Naive thymus-derived CD4-positive, alpha-beta T cell (primary cell): ENCODE measurements at regions not wholly inside any gene's neighbourhood (a gene's known extent, or its start where the extent isn't known, plus 50 kb on each side); places are given as distances from the start of the nearest gene placed in this dataset.

ENCODE experiments used
- ATAC-seq: fragments of 150-1000 bp; cut with Tn5 transposase; 2 replicates; pipeline ENCODE4 v1.10.0; 2021; ENCODE audit warnings: mild to moderate bottlenecking, moderate library complexity
- CTCF ChIA-PET: fragments of 350-600 bp; sonication (Branson Sonifier 250); formaldehyde crosslinking; loops from one replicate; lab custom pipeline; 2021; ENCODE audit warnings: antibody characterized with exemption; lab: Charles Lee
- POLR2A ChIA-PET: fragments of 350-600 bp; sonication (Branson Sonifier 250); formaldehyde crosslinking; loops from one replicate; lab custom pipeline; 2021; ENCODE audit warnings: antibody characterized with exemption, inconsistent platforms; lab: Charles Lee
- DNase-seq, 9 donors: peaks; one replicate each; pipeline versions ENCODE4 v3.0.0 to v3.0.0-alpha.2; 2020 to 2022; ENCODE audit warnings: mixed read lengths in 1 of 9
- H3K27ac ChIP-seq: one replicate; pipeline ENCODE4 v1.7.0; 2013; ENCODE audit warnings: mild to moderate bottlenecking, low read depth, low read length, moderate library complexity
- H3K27me3 ChIP-seq, 2 donors: one replicate each; pipeline ENCODE4 v1.7.0; 2013; ENCODE audit warnings: low read length in 2 of 2, mild to moderate bottlenecking in 2 of 2, moderate library complexity in 2 of 2; ENCODE audit not compliant: control insufficient read depth in 2 of 2, insufficient read depth in 2 of 2
- H3K36me3 ChIP-seq, 3 experiments: 1 replicate in 2 of 3; 2 replicates in 1 of 3; pipeline ENCODE4 v1.7.0; 2013; ENCODE audit warnings: low read length in 3 of 3, mild to moderate bottlenecking in 3 of 3, moderate library complexity in 1 of 3; ENCODE audit not compliant: insufficient read depth in 3 of 3, control insufficient read depth in 2 of 3
- H3K4me1 ChIP-seq, 2 donors: one replicate each; pipeline ENCODE4 v1.7.0; 2013; ENCODE audit warnings: low read length in 2 of 2, mild to moderate bottlenecking in 2 of 2, moderate library complexity in 1 of 2; ENCODE audit not compliant: control insufficient read depth in 2 of 2, insufficient read depth in 2 of 2
- H3K4me3 ChIP-seq: 2 replicates; pipeline ENCODE4 v1.7.0; 2013; ENCODE audit warnings: mild to moderate bottlenecking, low read length
- H3K9me3 ChIP-seq, 3 experiments: 1 replicate in 2 of 3; 2 replicates in 1 of 3; pipeline ENCODE4 v1.7.0; 2013; ENCODE audit warnings: low read length in 3 of 3; ENCODE audit not compliant: control insufficient read depth in 2 of 3
- H3K27ac Mint-ChIP-seq, 9 donors: one replicate each; pipeline ENCODE4 v1.8.0; 2020 to 2022; ENCODE audit warnings: mixed read lengths in 9 of 9, mild to moderate bottlenecking in 8 of 9, moderate library complexity in 5 of 9, inconsistent platforms in 2 of 9
- H3K27me3 Mint-ChIP-seq, 5 donors: one replicate each; pipeline ENCODE4 v1.8.0; 2021 to 2022; ENCODE audit warnings: mixed read lengths in 5 of 5, mild to moderate bottlenecking in 1 of 5
- H3K36me3 Mint-ChIP-seq, 5 donors: one replicate each; pipeline ENCODE4 v1.8.0; 2020 to 2022; ENCODE audit warnings: mixed read lengths in 5 of 5, mild to moderate bottlenecking in 3 of 5, inconsistent platforms in 1 of 5
- H3K4me1 Mint-ChIP-seq, 7 donors: one replicate each; pipeline ENCODE4 v1.8.0; 2020 to 2022; ENCODE audit warnings: mixed read lengths in 7 of 7, mild to moderate bottlenecking in 3 of 7, inconsistent platforms in 1 of 7
- H3K4me3 Mint-ChIP-seq, 10 donors: one replicate each; pipeline ENCODE4 v1.8.0; 2020 to 2022; ENCODE audit warnings: mild to moderate bottlenecking in 10 of 10, mixed read lengths in 10 of 10, moderate library complexity in 6 of 10, inconsistent platforms in 2 of 10
- H3K9me3 Mint-ChIP-seq, 11 donors: one replicate each; pipeline ENCODE4 v1.8.0; 2020 to 2022; ENCODE audit warnings: mixed read lengths in 11 of 11, mild to moderate bottlenecking in 4 of 11, inconsistent platforms in 1 of 11, moderate library complexity in 1 of 11
- intact Hi-C, 2 donors: fragments of 100-400 bp; cut with micrococcal nuclease; formaldehyde crosslinking; loops; one replicate each; pipeline ENCODE4 v1.15.1; 2023

DNA sequence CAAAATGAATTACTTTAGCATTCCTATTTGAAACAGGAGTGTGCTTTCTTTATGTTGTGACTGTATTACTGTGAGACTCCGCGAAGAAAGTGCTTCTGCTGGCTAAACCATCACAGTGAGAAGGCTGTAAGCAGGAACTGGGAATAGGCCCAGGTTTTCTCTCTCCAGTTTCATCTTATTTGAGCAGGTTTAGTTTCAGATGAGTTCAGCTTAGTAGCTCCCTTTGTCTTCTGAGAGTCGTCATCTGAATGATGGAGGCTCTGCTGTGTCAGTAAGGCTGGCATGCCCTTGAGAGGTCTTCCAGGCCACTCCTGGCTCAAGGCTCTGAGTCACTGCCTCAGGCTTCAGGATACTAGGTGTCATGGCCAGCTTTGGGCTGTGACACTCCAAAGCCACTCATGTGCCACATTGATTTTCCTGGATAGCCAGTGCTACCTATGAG, 205.6 kb upstream of the RGS6 start:
- Histone ChIP-seq H3K27me3 (no peaks in the 10 kb centered on the region), H3K9me3 (no peaks in the 10 kb centered on the region), H3K4me1 (no peaks in the 10 kb centered on the region), H3K27ac (no peak overlapping the region), H3K36me3 (peaks cover 6 to 55% (median 7%) of the 10 kb centered on the region in 3 experiments), H3K4me3 (no peak overlapping the region)
- Mint-ChIP-seq H3K36me3 (peaks cover 10 to 62% (median 35%) of the 10 kb centered on the region in 5 donors), H3K27me3 (no peaks in the 10 kb centered on the region), H3K4me1 (peaks cover 0 to 7% (median 0%) of the 10 kb centered on the region in 7 donors), H3K9me3 (no peaks in the 10 kb centered on the region), H3K4me3 (no peak overlapping the region), H3K27ac (no peak overlapping the region)
- POLR2A ChIA-PET: no interaction called here
- no peak for DNase-seq
- CTCF ChIA-PET: no interaction called here
- no peak for ATAC-seq
- intact Hi-C loops: no loop called here

DNA sequence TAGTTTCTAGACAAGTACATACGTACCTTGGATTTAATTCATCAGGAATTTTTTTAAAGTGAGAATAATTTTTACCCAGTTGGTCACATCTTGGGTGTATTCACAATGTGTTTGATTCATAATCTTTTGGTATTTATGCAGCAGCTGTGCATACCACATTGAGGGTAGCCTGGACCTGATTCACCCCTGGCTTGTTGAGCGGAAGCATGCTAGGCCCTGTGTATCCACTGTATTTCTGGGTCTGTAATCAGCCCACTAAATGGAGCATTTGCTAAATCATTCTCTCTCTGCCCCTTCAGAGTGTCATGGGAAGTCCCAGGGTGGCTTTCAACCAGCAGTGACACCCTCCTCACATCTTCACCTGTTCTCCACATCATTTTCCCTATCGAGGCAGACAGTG, 203.8 kb upstream of the RGS6 start:
- Mint-ChIP-seq H3K27me3 (no peaks in the 10 kb centered on the region), H3K4me1 (peaks cover 0 to 4% (median 0%) of the 10 kb centered on the region in 7 donors), H3K9me3 (no peaks in the 10 kb centered on the region), H3K4me3 (no peak overlapping the region), H3K27ac (no peak overlapping the region), H3K36me3 (peaks cover 6 to 58% (median 44%) of the 10 kb centered on the region in 5 donors)
- ChIA-PET POLR2A (no interaction called here), CTCF (no interaction called here)
- Histone ChIP-seq H3K9me3 (no peaks in the 10 kb centered on the region), H3K27ac (no peak overlapping the region), H3K27me3 (no peaks in the 10 kb centered on the region), H3K36me3 (peaks cover 6 to 71% (median 7%) of the 10 kb centered on the region in 3 experiments), H3K4me1 (no peaks in the 10 kb centered on the region), H3K4me3 (no peak overlapping the region)
- intact Hi-C loops: no loop called here
- no peak for ATAC-seq
- no peak for DNase-seq

DNA sequence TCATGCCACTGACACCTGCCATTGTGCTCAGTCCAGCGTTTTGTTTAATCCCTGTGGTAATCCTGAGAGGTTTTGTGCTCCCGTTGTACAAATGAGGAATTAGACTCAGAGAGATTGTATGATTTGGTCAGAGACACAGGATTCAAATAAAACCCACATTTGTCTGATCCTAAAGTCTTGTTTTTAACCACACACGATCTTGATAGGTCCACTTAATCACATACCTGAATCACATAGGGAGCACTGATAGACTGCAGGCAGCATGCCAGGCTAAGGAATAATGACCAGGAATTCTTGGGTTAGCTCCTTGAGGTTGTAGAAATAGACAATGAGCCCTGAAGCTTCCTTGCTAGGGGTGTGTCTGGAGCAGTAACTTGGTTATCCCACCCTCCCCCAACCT, 202.6 kb upstream of the RGS6 start:
- Mint-ChIP-seq H3K4me1 (peaks cover 0 to 4% (median 0%) of the 10 kb centered on the region in 7 donors), H3K36me3 (peaks cover 6 to 62% (median 40%) of the 10 kb centered on the region in 5 donors), H3K27me3 (no peaks in the 10 kb centered on the region), H3K27ac (no peak overlapping the region), H3K4me3 (no peak overlapping the region), H3K9me3 (no peaks in the 10 kb centered on the region)
- no peak overlapping the region for H3K4me3 ChIP-seq
- H3K27me3 ChIP-seq: no peaks in the 10 kb centered on the region
- no peak overlapping the region for H3K27ac ChIP-seq
- H3K36me3 ChIP-seq: peaks cover 8 to 79% (median 8%) of the 10 kb centered on the region in 3 experiments
- CTCF ChIA-PET: no interaction called here
- H3K4me1 ChIP-seq: no peaks in the 10 kb centered on the region
- ATAC-seq (no peak), DNase-seq (no peak)
- POLR2A ChIA-PET: no interaction called here
- intact Hi-C loops: no loop called here
- H3K9me3 ChIP-seq: no peaks in the 10 kb centered on the region

DNA sequence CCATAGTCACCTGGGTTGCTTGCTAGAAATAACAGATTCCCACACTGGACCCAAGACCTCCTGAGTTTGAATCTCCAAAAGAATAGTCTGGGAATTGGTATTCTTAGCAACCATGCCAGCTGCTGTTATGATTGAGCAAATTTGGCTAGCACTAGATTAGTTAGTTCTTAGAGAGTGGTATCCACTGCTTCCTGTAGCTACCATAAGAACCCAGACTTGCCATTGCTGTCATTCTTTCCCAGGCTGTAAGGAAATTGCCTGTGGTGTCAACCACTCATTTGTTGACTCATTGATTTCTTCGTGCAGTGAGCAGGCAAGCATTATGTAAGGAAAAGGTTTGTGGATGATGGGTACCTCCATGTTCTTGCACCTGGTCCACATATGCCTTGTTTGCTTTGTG, 201.8 kb upstream of the RGS6 start:
- CTCF ChIA-PET: no interaction called here

DNA sequence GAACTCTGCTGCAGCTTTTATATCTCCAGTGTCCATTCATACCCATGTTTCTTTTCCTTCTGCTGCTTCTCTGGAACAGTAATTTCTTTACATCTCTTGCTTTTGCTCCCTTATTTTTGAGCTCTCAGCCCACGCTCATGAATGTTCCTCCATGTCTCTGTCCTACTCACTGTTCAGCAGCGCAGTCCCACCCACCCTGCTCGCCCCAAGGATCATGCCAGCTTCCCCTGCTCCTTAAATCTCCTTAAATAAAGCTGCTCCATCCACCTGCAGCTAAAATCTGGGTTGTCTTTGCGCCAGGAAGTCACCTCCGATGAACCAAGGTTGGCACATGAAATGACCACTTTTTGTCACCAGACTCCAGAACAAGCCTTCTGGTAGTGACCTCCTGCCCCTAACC, 201.1 kb upstream of the RGS6 start:
- no peak for DNase-seq
- Histone ChIP-seq H3K27me3 (no peaks in the 10 kb centered on the region), H3K4me1 (no peaks in the 10 kb centered on the region), H3K9me3 (no peaks in the 10 kb centered on the region), H3K36me3 (peaks cover 4 to 80% (median 11%) of the 10 kb centered on the region in 3 experiments), H3K4me3 (no peak overlapping the region), H3K27ac (no peak overlapping the region)
- Mint-ChIP-seq H3K4me3 (no peak overlapping the region), H3K4me1 (peaks cover 0 to 4% (median 0%) of the 10 kb centered on the region in 7 donors), H3K27me3 (no peaks in the 10 kb centered on the region), H3K36me3 (peaks cover 10 to 64% (median 32%) of the 10 kb centered on the region in 5 donors), H3K9me3 (no peaks in the 10 kb centered on the region), H3K27ac (peak overlapping the region in 3 of 9 donors; percentile 34 to 64 (median 51))
- ATAC-seq: no peak
- intact Hi-C loops: no loop called here
- ChIA-PET CTCF (no interaction called here), POLR2A (no interaction called here)

More for the DNA sequence above, 201.8 kb upstream of the RGS6 start:
- Histone ChIP-seq H3K4me1 (no peaks in the 10 kb centered on the region), H3K27me3 (no peaks in the 10 kb centered on the region), H3K9me3 (no peaks in the 10 kb centered on the region), H3K36me3 (peaks cover 4 to 80% (median 11%) of the 10 kb centered on the region in 3 experiments), H3K4me3 (no peak overlapping the region), H3K27ac (no peak overlapping the region)
- Mint-ChIP-seq H3K4me3 (no peak overlapping the region), H3K27me3 (no peaks in the 10 kb centered on the region), H3K9me3 (no peaks in the 10 kb centered on the region), H3K27ac (peak overlapping the region in 1 of 9 donors; percentile 64), H3K4me1 (peaks cover 0 to 4% (median 0%) of the 10 kb centered on the region in 7 donors), H3K36me3 (peaks cover 6 to 62% (median 32%) of the 10 kb centered on the region in 5 donors)
- POLR2A ChIA-PET: no interaction called here
- ATAC-seq (no peak), DNase-seq (no peak)
- intact Hi-C loops: no loop called here

DNA sequence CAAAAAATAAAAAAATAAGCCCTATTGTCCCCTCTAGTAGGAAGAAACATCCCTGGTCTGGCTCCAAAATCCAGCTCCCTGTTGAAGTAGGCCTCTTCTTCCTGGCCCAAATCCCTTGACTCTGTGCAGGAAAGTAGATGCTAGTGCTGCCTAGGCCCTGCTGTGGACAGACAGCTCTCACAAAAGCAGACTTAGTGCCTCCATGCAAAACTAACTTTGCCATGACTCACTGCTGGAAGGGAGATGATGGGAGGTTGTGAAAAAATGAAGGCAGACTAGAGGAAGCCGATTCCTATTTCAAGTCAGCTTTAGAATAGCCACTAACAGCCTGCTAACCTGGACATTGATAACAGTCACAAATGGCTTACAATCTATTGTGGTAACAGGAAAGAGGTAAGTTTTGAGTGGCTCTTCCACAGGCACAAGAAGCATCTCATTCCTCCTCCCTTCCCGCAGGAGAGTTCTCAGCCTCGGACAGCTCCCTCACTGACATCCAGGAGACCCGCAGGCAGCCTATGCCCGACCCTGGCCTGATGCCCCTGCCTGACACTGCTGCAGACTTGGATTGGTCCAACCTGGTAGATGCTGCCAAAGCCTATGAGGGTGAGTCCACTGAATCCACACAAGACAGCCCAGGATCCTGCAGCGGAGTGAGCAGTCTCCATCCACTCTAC, 198.9 kb upstream of the RGS6 start:
- intact Hi-C loops: no loop called here
- ChIA-PET CTCF (interaction anchor here (1.1 kb wide), 1 partner anchor 595 kb away, joined by 3 read pairs; no protein-coding TSS in a partner anchor), POLR2A (no interaction called here)
- Histone ChIP-seq H3K9me3 (no peaks in the 10 kb centered on the region), H3K36me3 (peaks cover 4 to 81% (median 11%) of the 10 kb centered on the region in 3 experiments), H3K4me3 (no peak overlapping the region), H3K4me1 (no peaks in the 10 kb centered on the region), H3K27ac (no peak overlapping the region), H3K27me3 (no peaks in the 10 kb centered on the region)
- Mint-ChIP-seq H3K27ac (peak overlapping the region in 3 of 9 donors; percentile 10 to 38 (median 20)), H3K4me3 (no peak overlapping the region), H3K36me3 (peaks cover 24 to 75% (median 42%) of the 10 kb centered on the region in 5 donors), H3K9me3 (no peaks in the 10 kb centered on the region), H3K27me3 (no peaks in the 10 kb centered on the region), H3K4me1 (peaks cover 0 to 6% (median 0%) of the 10 kb centered on the region in 7 donors)
- DNase-seq (no peak), ATAC-seq (no peak)

DNA sequence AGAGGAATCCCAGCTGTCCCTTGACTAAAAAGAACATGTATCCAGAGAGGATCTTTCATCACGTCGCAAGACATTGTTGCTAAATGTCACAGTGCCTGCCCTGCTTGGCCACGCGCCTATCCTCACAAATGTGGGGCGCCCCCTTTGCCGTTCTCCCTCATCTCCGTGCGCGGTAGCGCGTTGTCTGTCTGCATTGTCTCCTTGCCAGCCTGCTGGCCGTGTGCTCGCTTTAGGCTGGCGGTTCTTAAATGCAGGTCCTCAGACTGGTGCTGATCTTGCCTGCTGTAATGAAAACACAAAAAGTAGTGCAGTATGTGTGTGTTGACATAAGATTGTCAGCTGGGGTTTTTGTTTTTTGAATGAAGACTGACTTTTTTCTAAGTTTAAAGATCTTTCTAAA, 198.2 kb upstream of the RGS6 start:
- peaks cover 24 to 76% (median 42%) of the 10 kb centered on the region in 5 donors for H3K36me3 Mint-ChIP-seq
- intact Hi-C loops: no loop called here
- CTCF ChIA-PET: no interaction called here

More for the DNA sequence above, 198.2 kb upstream of the RGS6 start:
- no peaks in the 10 kb centered on the region for H3K9me3 ChIP-seq
- peak overlapping the region in 3 of 9 donors; percentile 30 to 33 (median 33) for H3K27ac Mint-ChIP-seq
- DNase-seq: no peak
- peak overlapping the region in 1 of 10 donors; percentile 17 for H3K4me3 Mint-ChIP-seq
- H3K36me3 ChIP-seq: peaks cover 4 to 85% (median 11%) of the 10 kb centered on the region in 3 experiments
- H3K4me1 Mint-ChIP-seq: peaks cover 0 to 4% (median 0%) of the 10 kb centered on the region in 7 donors
- H3K4me1 ChIP-seq: no peaks in the 10 kb centered on the region
- H3K27ac ChIP-seq: no peak overlapping the region
- POLR2A ChIA-PET: no interaction called here
- no peak overlapping the region for H3K4me3 ChIP-seq
- H3K27me3 Mint-ChIP-seq: no peaks in the 10 kb centered on the region
- ATAC-seq: no peak
- no peaks in the 10 kb centered on the region for H3K27me3 ChIP-seq
- H3K9me3 Mint-ChIP-seq: no peaks in the 10 kb centered on the region
